PFSK-1 (cell line): ENCODE measurements at regions not wholly inside any gene's neighbourhood (a gene's known extent, or its start where the extent isn't known, plus 50 kb on each side); places are given as distances from the start of the nearest gene placed in this dataset.

Experiments used
- FOXP2 ChIP-seq: optimal IDR thresholded peaks from 2 replicates; pipeline ENCODE3; 2011; ENCODE audit warnings: borderline replicate concordance, control low read depth, inconsistent platforms; ENCODE audit not compliant: insufficient read depth; ENCODE audit errors: extremely low read length, extremely low read depth
- POLR2AphosphoS5 ChIP-seq: IDR thresholded peaks from 2 replicates; pipeline ENCODE4 v1.6.1; 2012; ENCODE audit warnings: low read depth, mild to moderate bottlenecking, control low read depth, low read length, moderate library complexity
- REST ChIP-seq, 2 experiments: IDR thresholded peaks; 2 replicates each; pipeline versions ENCODE4 v1.6.1 to v1.8.0; 2011 to 2012; ENCODE audit warnings: low read depth in 2 of 2, low read length in 2 of 2, control low read depth in 1 of 2, inconsistent platforms in 1 of 2, mild to moderate bottlenecking in 1 of 2, moderate library complexity in 1 of 2; ENCODE audit not compliant: insufficient read depth in 1 of 2
- SIN3A ChIP-seq: IDR thresholded peaks from 2 replicates; pipeline ENCODE4 v1.6.1; 2012; ENCODE audit warnings: mild to moderate bottlenecking, low read length, moderate library complexity, borderline replicate concordance; ENCODE audit not compliant: insufficient read depth
- TAF1 ChIP-seq: IDR thresholded peaks from 2 replicates; pipeline ENCODE4 v1.6.1; 2012; ENCODE audit warnings: low read length, control low read depth, borderline replicate concordance; ENCODE audit not compliant: insufficient read depth

- no peak for TF ChIP-seq TAF1
- no peak for TF ChIP-seq SIN3A
- no peak for TF ChIP-seq POLR2AphosphoS5
- TF ChIP-seq FOXP2 = no peak
- TF ChIP-seq REST (IDR thresholded peaks at IDR 0.05; ENCODE audit: insufficient read depth in 1 of 2, low read depth in 2 of 2, low read length in 2 of 2) = no peak
Measured at GRCh38 chr9:18073002-18073401, 401.0 kb upstream of the ADAMTSL1 start.

- TF ChIP-seq POLR2AphosphoS5 = no peak
- no peak for TF ChIP-seq FOXP2
- no peak for TF ChIP-seq TAF1
- no peak for TF ChIP-seq SIN3A
- TF ChIP-seq REST (IDR thresholded peaks at IDR 0.05; ENCODE audit: insufficient read depth in 1 of 2, low read depth in 2 of 2, low read length in 2 of 2) = no peak
Measured at GRCh38 chr9:18074041-18074440, 399.9 kb upstream of the ADAMTSL1 start.

GRCh38 chr9:18075253-18075952 lies 398.6 kb upstream of the ADAMTSL1 start:
- TF ChIP-seq SIN3A (no peak), TAF1 (no peak), POLR2AphosphoS5 (no peak), REST (IDR thresholded peaks at IDR 0.05; ENCODE audit: insufficient read depth in 1 of 2, low read depth in 2 of 2, low read length in 2 of 2) (no peak), FOXP2 (no peak)

GRCh38 chr9:18077941-18078678 lies 395.8 kb upstream of the ADAMTSL1 start:
- no peak for TF ChIP-seq REST (IDR thresholded peaks at IDR 0.05; ENCODE audit: insufficient read depth in 1 of 2, low read depth in 2 of 2, low read length in 2 of 2)
- no peak for TF ChIP-seq FOXP2
- TF ChIP-seq SIN3A = no peak
- no peak for TF ChIP-seq POLR2AphosphoS5
- no peak for TF ChIP-seq TAF1
